ENCODE measurements at regions not wholly inside any gene's neighbourhood (a gene's known extent, or its start where the extent isn't known, plus 50 kb on each side); places are given as distances from the start of the nearest gene placed in this dataset.

DNA sequence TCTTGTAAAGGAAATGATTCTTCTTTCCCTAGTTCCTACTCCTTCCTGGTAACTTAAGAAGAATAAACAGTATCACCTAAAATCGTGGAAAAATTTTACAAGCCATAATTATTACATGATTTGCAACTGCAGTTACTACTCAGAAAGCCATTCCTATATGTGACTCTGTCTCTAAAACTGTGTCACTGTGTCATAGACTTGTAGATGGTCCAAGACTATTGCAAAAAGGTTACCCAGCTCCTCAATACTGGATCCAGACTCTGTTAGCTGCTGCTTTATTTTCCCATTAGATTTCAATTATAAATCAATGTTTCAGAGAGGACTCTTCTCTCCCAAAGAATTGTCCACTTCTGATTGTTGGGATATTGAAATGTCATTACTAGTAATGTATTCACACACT is 142.1 kb upstream of the STMND1 start:
- DNase-seq (ENCODE audit: low spot score) (no peak), ATAC-seq (no peak)
- H3K4me1 ChIP-seq (ENCODE audit: insufficient read depth), result peaks cover 12% of the 10 kb centered on the region
- no peaks in the 10 kb centered on the region for H3K36me3 Mint-ChIP-seq (ENCODE audit: low read depth)
- H3K27ac Mint-ChIP-seq, result no peak overlapping the region
- no peak overlapping the region for H3K4me3 Mint-ChIP-seq
- no peaks in the 10 kb centered on the region for H3K79me2 ChIP-seq (replicated peaks; ENCODE audit: insufficient read depth)
- H3K4me1 Mint-ChIP-seq, result peaks cover 14% of the 10 kb centered on the region
- no peaks in the 10 kb centered on the region for H3K9me3 Mint-ChIP-seq
- H3K9me2 ChIP-seq (ENCODE audit: insufficient read depth), result no peaks in the 10 kb centered on the region
- no peaks in the 10 kb centered on the region for H3K27me3 ChIP-seq (ENCODE audit: insufficient read depth)
- H4K20me1 ChIP-seq (replicated peaks; ENCODE audit: insufficient read depth), result no peaks in the 10 kb centered on the region
- no peak overlapping the region for H3K4me3 ChIP-seq
- no peaks in the 10 kb centered on the region for H3K36me3 ChIP-seq (ENCODE audit: insufficient read depth)
- no peak overlapping the region; the same call in 1 of the 2 replicates for H2AFZ ChIP-seq
- TF ChIP-seq CREB1 (CRISPR knock-in tag; IDR thresholded peaks at IDR 0.05; ENCODE audit: low read depth) (no peak), STAT1 (IDR thresholded peaks at IDR 0.05; ENCODE audit: unreplicated experiment) (no peak), JUNB (IDR thresholded peaks at IDR 0.05; ENCODE audit: unreplicated experiment) (no peak), ZNF331 (CRISPR knock-in tag; IDR thresholded peaks at IDR 0.05; ENCODE audit: low read depth) (no peak), EZH2phosphoT487 (IDR thresholded peaks at IDR 0.05; ENCODE audit: unreplicated experiment) (no peak), NANOG (IDR thresholded peaks at IDR 0.05; ENCODE audit: borderline replicate concordance) (no peak), ZNF114 (CRISPR knock-in tag; IDR thresholded peaks at IDR 0.05) (no peak), EZH2 (IDR thresholded peaks at IDR 0.05; ENCODE audit: low read depth, unreplicated experiment) (no peak), POLR2AphosphoS5 (IDR thresholded peaks at IDR 0.05; ENCODE audit: low read depth) (no peak)
- TF ChIP-seq, protein P1, sequence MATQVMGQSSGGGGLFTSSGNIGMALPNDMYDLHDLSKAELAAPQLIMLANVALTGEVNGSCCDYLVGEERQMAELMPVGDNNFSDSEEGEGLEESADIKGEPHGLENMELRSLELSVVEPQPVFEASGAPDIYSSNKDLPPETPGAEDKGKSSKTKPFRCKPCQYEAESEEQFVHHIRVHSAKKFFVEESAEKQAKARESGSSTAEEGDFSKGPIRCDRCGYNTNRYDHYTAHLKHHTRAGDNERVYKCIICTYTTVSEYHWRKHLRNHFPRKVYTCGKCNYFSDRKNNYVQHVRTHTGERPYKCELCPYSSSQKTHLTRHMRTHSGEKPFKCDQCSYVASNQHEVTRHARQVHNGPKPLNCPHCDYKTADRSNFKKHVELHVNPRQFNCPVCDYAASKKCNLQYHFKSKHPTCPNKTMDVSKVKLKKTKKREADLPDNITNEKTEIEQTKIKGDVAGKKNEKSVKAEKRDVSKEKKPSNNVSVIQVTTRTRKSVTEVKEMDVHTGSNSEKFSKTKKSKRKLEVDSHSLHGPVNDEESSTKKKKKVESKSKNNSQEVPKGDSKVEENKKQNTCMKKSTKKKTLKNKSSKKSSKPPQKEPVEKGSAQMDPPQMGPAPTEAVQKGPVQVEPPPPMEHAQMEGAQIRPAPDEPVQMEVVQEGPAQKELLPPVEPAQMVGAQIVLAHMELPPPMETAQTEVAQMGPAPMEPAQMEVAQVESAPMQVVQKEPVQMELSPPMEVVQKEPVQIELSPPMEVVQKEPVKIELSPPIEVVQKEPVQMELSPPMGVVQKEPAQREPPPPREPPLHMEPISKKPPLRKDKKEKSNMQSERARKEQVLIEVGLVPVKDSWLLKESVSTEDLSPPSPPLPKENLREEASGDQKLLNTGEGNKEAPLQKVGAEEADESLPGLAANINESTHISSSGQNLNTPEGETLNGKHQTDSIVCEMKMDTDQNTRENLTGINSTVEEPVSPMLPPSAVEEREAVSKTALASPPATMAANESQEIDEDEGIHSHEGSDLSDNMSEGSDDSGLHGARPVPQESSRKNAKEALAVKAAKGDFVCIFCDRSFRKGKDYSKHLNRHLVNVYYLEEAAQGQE (IDR thresholded peaks at IDR 0.05; ENCODE audit: unreplicated experiment), result no peak
- H3F3A ChIP-seq (replicated peaks; ENCODE audit: low read depth), result no peaks in the 10 kb centered on the region
- no peaks in the 10 kb centered on the region for H3K27me3 Mint-ChIP-seq (ENCODE audit: insufficient read depth, low read depth, poor library complexity)
- H3K27ac ChIP-seq (ENCODE audit: low read depth), result no peak overlapping the region
- H3K4me2 ChIP-seq, result no peak overlapping the region

DNA sequence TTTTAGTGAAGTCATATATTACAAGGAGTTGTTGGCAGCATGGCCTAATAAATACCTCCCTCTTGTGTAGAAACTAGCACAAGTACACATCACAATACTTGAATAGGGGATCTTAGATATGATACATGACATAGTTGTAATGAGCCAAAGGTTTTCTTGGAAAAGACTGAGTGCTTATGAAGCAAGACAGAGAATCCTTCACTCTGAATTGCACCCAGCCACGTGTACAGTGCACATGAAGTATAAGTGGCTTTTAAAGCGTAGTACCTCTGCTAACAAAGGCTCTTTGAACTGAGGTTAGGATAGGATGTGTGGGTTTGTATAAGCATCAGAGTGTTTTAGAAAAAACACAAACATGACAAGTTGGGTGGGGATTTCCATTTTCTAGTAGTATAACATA is 145.5 kb upstream of the STMND1 start:
- ATAC-seq, result no peak
- no peaks in the 10 kb centered on the region for H3K9me3 Mint-ChIP-seq
- H3K27me3 ChIP-seq (ENCODE audit: insufficient read depth), result no peaks in the 10 kb centered on the region
- TF ChIP-seq STAT1 (IDR thresholded peaks at IDR 0.05; ENCODE audit: unreplicated experiment), result no peak
- TF ChIP-seq, protein P2, sequence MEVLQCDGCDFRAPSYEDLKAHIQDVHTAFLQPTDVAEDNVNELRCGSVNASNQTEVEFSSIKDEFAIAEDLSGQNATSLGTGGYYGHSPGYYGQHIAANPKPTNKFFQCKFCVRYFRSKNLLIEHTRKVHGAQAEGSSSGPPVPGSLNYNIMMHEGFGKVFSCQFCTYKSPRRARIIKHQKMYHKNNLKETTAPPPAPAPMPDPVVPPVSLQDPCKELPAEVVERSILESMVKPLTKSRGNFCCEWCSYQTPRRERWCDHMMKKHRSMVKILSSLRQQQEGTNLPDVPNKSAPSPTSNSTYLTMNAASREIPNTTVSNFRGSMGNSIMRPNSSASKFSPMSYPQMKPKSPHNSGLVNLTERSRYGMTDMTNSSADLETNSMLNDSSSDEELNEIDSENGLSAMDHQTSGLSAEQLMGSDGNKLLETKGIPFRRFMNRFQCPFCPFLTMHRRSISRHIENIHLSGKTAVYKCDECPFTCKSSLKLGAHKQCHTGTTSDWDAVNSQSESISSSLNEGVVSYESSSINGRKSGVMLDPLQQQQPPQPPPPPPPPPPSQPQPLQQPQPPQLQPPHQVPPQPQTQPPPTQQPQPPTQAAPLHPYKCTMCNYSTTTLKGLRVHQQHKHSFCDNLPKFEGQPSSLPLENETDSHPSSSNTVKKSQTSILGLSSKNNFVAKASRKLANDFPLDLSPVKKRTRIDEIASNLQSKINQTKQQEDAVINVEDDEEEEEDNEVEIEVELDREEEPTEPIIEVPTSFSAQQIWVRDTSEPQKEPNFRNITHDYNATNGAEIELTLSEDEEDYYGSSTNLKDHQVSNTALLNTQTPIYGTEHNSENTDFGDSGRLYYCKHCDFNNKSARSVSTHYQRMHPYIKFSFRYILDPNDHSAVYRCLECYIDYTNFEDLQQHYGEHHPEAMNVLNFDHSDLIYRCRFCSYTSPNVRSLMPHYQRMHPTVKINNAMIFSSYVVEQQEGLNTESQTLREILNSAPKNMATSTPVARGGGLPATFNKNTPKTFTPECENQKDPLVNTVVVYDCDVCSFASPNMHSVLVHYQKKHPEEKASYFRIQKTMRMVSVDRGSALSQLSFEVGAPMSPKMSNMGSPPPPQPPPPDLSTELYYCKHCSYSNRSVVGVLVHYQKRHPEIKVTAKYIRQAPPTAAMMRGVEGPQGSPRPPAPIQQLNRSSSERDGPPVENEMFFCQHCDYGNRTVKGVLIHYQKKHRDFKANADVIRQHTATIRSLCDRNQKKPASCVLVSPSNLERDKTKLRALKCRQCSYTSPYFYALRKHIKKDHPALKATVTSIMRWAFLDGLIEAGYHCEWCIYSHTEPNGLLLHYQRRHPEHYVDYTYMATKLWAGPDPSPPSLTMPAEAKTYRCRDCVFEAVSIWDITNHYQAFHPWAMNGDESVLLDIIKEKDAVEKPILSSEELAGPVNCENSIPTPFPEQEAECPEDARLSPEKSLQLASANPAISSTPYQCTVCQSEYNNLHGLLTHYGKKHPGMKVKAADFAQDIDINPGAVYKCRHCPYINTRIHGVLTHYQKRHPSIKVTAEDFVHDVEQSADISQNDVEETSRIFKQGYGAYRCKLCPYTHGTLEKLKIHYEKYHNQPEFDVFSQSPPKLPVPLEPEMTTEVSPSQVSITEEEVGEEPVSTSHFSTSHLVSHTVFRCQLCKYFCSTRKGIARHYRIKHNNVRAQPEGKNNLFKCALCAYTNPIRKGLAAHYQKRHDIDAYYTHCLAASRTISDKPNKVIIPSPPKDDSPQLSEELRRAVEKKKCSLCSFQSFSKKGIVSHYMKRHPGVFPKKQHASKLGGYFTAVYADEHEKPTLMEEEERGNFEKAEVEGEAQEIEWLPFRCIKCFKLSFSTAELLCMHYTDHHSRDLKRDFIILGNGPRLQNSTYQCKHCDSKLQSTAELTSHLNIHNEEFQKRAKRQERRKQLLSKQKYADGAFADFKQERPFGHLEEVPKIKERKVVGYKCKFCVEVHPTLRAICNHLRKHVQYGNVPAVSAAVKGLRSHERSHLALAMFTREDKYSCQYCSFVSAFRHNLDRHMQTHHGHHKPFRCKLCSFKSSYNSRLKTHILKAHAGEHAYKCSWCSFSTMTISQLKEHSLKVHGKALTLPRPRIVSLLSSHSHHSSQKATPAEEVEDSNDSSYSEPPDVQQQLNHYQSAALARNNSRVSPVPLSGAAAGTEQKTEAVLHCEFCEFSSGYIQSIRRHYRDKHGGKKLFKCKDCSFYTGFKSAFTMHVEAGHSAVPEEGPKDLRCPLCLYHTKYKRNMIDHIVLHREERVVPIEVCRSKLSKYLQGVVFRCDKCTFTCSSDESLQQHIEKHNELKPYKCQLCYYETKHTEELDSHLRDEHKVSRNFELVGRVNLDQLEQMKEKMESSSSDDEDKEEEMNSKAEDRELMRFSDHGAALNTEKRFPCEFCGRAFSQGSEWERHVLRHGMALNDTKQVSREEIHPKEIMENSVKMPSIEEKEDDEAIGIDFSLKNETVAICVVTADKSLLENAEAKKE (CRISPR knock-in tag; IDR thresholded peaks at IDR 0.05), result no peak

More for the DNA sequence above, 145.5 kb upstream of the STMND1 start:
- Mint-ChIP-seq H3K4me3 (no peak overlapping the region), H3K36me3 (ENCODE audit: low read depth) (no peaks in the 10 kb centered on the region), H3K27me3 (ENCODE audit: insufficient read depth, low read depth, poor library complexity) (no peaks in the 10 kb centered on the region), H3K4me1 (peaks cover 32% of the 10 kb centered on the region), H3K27ac (no peak overlapping the region)
- no peak overlapping the region for H3K4me3 ChIP-seq
- DNase-seq (ENCODE audit: low spot score), result no peak
- H3K9me2 ChIP-seq (ENCODE audit: insufficient read depth), result no peaks in the 10 kb centered on the region
- no peaks in the 10 kb centered on the region for H3K79me2 ChIP-seq (replicated peaks; ENCODE audit: insufficient read depth)
- peaks cover 27% of the 10 kb centered on the region for H3K4me1 ChIP-seq (ENCODE audit: insufficient read depth)
- no peak overlapping the region for H2AFZ ChIP-seq
- no peak overlapping the region for H3K4me2 ChIP-seq
- no peaks in the 10 kb centered on the region for H3F3A ChIP-seq (replicated peaks; ENCODE audit: low read depth)
- H3K27ac ChIP-seq (ENCODE audit: low read depth), result no peak overlapping the region
- H3K36me3 ChIP-seq (ENCODE audit: insufficient read depth), result no peaks in the 10 kb centered on the region
- no peaks in the 10 kb centered on the region for H4K20me1 ChIP-seq (replicated peaks; ENCODE audit: insufficient read depth)

All from GM23338 (cell line).